Large intestine (tissue), 3 donors: ENCODE measurements at regions not wholly inside any gene's neighbourhood (a gene's known extent, or its start where the extent isn't known, plus 50 kb on each side); places are given as distances from the start of the nearest gene placed in this dataset.
"Not testable (repeated sequence)": the region's sequence is repeated elsewhere in the genome, so short reads cannot be mapped to it uniquely, and the experiment has no call there.

Experiments used
- DNase-seq, 2 donors: peaks; one replicate each; pipeline versions ENCODE4 v3.0.0 to v3.0.0-alpha.2; 2013
- H3K27ac ChIP-seq: one replicate; pipeline ENCODE4 v1.5.1; 2013; ENCODE audit warnings: low read length
- H3K27me3 ChIP-seq: 2 replicates; pipeline ENCODE4 v1.6.1; 2013; ENCODE audit warnings: low read length; ENCODE audit not compliant: control insufficient read depth, insufficient read depth
- H3K36me3 ChIP-seq: 2 replicates; pipeline ENCODE4 v1.6.1; 2013; ENCODE audit warnings: low read length; ENCODE audit not compliant: control insufficient read depth, insufficient read depth
- H3K4me1 ChIP-seq: one replicate; pipeline ENCODE4 v1.6.1; 2013; ENCODE audit warnings: low read length; ENCODE audit not compliant: control insufficient read depth, insufficient read depth
- H3K4me3 ChIP-seq: one replicate; pipeline ENCODE4 v1.5.1; 2013; ENCODE audit warnings: low read length
- H3K9me3 ChIP-seq: one replicate; pipeline ENCODE4 v1.6.1; 2013; ENCODE audit warnings: mild to moderate bottlenecking, low read depth, low read length, moderate library complexity; ENCODE audit not compliant: control insufficient read depth
- WGBS: methylation state at CpG from one replicate; pipeline ENCODE4 v1.1.5; 2013; ENCODE audit warnings: low lambda C conversion rate; ENCODE audit not compliant: insufficient coverage; 5-methylcytosine and 5-hydroxymethylcytosine counted together

GRCh38 chr2:2455151-2455550 lies 124.1 kb upstream of the MYT1L start:
- DNase-seq = no peak
- H3K27me3 ChIP-seq = no peaks in the 10 kb centered on the region
- 93% methylated on average over 3 of the region's 6 CpGs for WGBS
- no peaks in the 10 kb centered on the region for H3K9me3 ChIP-seq
- H3K27ac ChIP-seq = no peak overlapping the region
- no peaks in the 10 kb centered on the region for H3K36me3 ChIP-seq
- H3K4me1 ChIP-seq = no peaks in the 10 kb centered on the region
- H3K4me3 ChIP-seq = no peak overlapping the region

- Histone ChIP-seq H3K9me3 (no peaks in the 10 kb centered on the region), H3K4me1 (no peaks in the 10 kb centered on the region), H3K4me3 (no peak overlapping the region), H3K27ac (no peak overlapping the region), H3K36me3 (no peaks in the 10 kb centered on the region), H3K27me3 (no peaks in the 10 kb centered on the region)
- DNase-seq = no peak
- WGBS = 85% methylated on average over 4 of the region's 4 CpGs
Measured at GRCh38 chr2:2452961-2453360, 121.9 kb upstream of the MYT1L start.

- not testable (repeated sequence) for H3K27me3 ChIP-seq, H3K4me3 ChIP-seq, H3K27ac ChIP-seq, H3K36me3 ChIP-seq, DNase-seq, H3K9me3 ChIP-seq, H3K4me1 ChIP-seq
- WGBS = no CpG with 5 or more reads among the region's 4 CpGs
Measured at GRCh38 chr2:2451275-2451674, 120.2 kb upstream of the MYT1L start.

DNA sequence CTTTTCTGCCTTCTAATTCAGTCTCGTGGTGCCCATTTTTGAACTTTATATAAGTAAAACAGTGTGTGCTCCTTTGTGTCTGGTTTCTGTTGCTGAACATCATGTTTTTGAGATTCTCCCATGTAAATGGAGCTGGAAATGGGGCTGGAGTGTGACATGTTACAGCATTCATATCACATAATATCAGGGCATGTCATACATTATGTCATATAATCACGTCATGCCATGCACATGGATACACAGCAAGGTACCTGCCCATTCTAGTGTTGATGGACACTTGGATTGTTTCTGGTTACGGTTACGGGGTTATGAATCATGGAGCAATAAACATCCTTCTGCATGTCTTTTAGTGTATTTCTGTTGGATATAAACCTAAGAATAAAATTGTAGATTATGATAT lies 117.1 kb upstream of the MYT1L start:
- no peak for DNase-seq
- H3K27me3 ChIP-seq = no peaks in the 10 kb centered on the region
- WGBS = no CpG with 5 or more reads among the region's 4 CpGs
- no peaks in the 10 kb centered on the region for H3K9me3 ChIP-seq
- no peak overlapping the region for H3K27ac ChIP-seq
- H3K4me3 ChIP-seq = no peak overlapping the region
- H3K36me3 ChIP-seq = no peaks in the 10 kb centered on the region
- H3K4me1 ChIP-seq = no peaks in the 10 kb centered on the region

GRCh38 chr2:2422621-2423020 lies 91.5 kb upstream of the MYT1L start:
- Histone ChIP-seq H3K9me3 (no peaks in the 10 kb centered on the region), H3K4me3 (no peak overlapping the region), H3K27me3 (no peaks in the 10 kb centered on the region), H3K36me3 (no peaks in the 10 kb centered on the region), H3K4me1 (no peaks in the 10 kb centered on the region), H3K27ac (no peak overlapping the region)
- no CpG with 5 or more reads among the region's 5 CpGs for WGBS
- DNase-seq = no peak

GRCh38 chr2:2413525-2413924 lies 82.5 kb upstream of the MYT1L start:
- Histone ChIP-seq H3K4me1 (no peaks in the 10 kb centered on the region), H3K36me3 (no peaks in the 10 kb centered on the region), H3K4me3 (no peak overlapping the region), H3K27me3 (no peaks in the 10 kb centered on the region), H3K9me3 (no peaks in the 10 kb centered on the region), H3K27ac (no peak overlapping the region)
- WGBS = 88% methylated on average over 1 of the region's 2 CpGs
- DNase-seq = no peak

GRCh38 chr2:2410987-2411386 lies 79.9 kb upstream of the MYT1L start:
- H3K4me3 ChIP-seq = no peak overlapping the region
- H3K36me3 ChIP-seq = no peaks in the 10 kb centered on the region
- no peak overlapping the region for H3K27ac ChIP-seq
- no peak for DNase-seq
- no peaks in the 10 kb centered on the region for H3K4me1 ChIP-seq
- H3K27me3 ChIP-seq = no peaks in the 10 kb centered on the region
- WGBS = 80% methylated on average over 2 of the region's 10 CpGs
- no peaks in the 10 kb centered on the region for H3K9me3 ChIP-seq

GRCh38 chr2:2409481-2409880 lies 78.4 kb upstream of the MYT1L start:
- no peaks in the 10 kb centered on the region for H3K4me1 ChIP-seq
- no peak for DNase-seq
- WGBS = 63% methylated on average over 1 of the region's 2 CpGs
- H3K27ac ChIP-seq = no peak overlapping the region
- H3K36me3 ChIP-seq = no peaks in the 10 kb centered on the region
- H3K27me3 ChIP-seq = no peaks in the 10 kb centered on the region
- H3K9me3 ChIP-seq = no peaks in the 10 kb centered on the region
- no peak overlapping the region for H3K4me3 ChIP-seq

GRCh38 chr2:2405780-2406179 lies 74.7 kb upstream of the MYT1L start:
- DNase-seq = no peak
- Histone ChIP-seq H3K36me3 (no peaks in the 10 kb centered on the region), H3K4me1 (no peaks in the 10 kb centered on the region), H3K27ac (no peak overlapping the region), H3K27me3 (no peaks in the 10 kb centered on the region), H3K9me3 (no peaks in the 10 kb centered on the region), H3K4me3 (no peak overlapping the region)
- 67% methylated on average over 1 of the region's 1 CpG for WGBS

- no peaks in the 10 kb centered on the region for H3K27me3 ChIP-seq
- WGBS = 76% methylated on average over 6 of the region's 18 CpGs
Measured at GRCh38 chr2:2400286-2401038, 69.4 kb upstream of the MYT1L start.

GRCh38 chr2:2399396-2399795 lies 68.3 kb upstream of the MYT1L start:
- no peak overlapping the region for H3K4me3 ChIP-seq
- no peaks in the 10 kb centered on the region for H3K27me3 ChIP-seq
- WGBS = no CpG with 5 or more reads among the region's 8 CpGs
- H3K27ac ChIP-seq = no peak overlapping the region
- H3K36me3 ChIP-seq = no peaks in the 10 kb centered on the region
- no peaks in the 10 kb centered on the region for H3K4me1 ChIP-seq
- no peaks in the 10 kb centered on the region for H3K9me3 ChIP-seq
- no peak for DNase-seq

More at GRCh38 chr2:2400286-2401038, 69.4 kb upstream of the MYT1L start:
- Histone ChIP-seq H3K27ac (no peak overlapping the region), H3K4me1 (no peaks in the 10 kb centered on the region), H3K9me3 (no peaks in the 10 kb centered on the region), H3K4me3 (no peak overlapping the region), H3K36me3 (no peaks in the 10 kb centered on the region)
- DNase-seq = no peak
